Type B pancreatic cell (in vitro differentiated cells): ENCODE measurements at regions not wholly inside any gene's neighbourhood (a gene's known extent, or its start where the extent isn't known, plus 50 kb on each side); places are given as distances from the start of the nearest gene placed in this dataset.

Experiments
- DNase-seq: peaks from one replicate; pipeline ENCODE4 v3.0.0; 2021; ENCODE audit warnings: mixed read lengths; ENCODE audit not compliant: unreplicated experiment; ENCODE audit errors: extremely low spot score
- H3K27ac Mint-ChIP-seq: 2 replicates; pipeline ENCODE4 v1.8.0; 2021; ENCODE audit warnings: mild to moderate bottlenecking, mixed read lengths
- H3K27me3 Mint-ChIP-seq: 2 replicates; pipeline ENCODE4 v1.8.0; 2021; ENCODE audit warnings: mixed read lengths
- H3K36me3 Mint-ChIP-seq: 2 replicates; pipeline ENCODE4 v1.8.0; 2021; ENCODE audit warnings: mixed read lengths
- H3K4me1 Mint-ChIP-seq: one replicate; pipeline ENCODE4 v1.8.0; 2021; ENCODE audit warnings: mixed read lengths; ENCODE audit not compliant: unreplicated experiment
- H3K4me3 Mint-ChIP-seq: 2 replicates; pipeline ENCODE4 v1.8.0; 2021; ENCODE audit warnings: mild to moderate bottlenecking, mixed read lengths
- H3K9me3 Mint-ChIP-seq: 2 replicates; pipeline ENCODE4 v1.8.0; 2021; ENCODE audit warnings: mixed read lengths
- TF ChIP-seq, protein P1 (sequence below): fragments of 200-600 bp; sonication (generic); conservative IDR thresholded peaks from 2 replicates; pipeline ENCODE4 v1.5.0; 2021; ENCODE audit warnings: antibody characterized with exemption, mild to moderate bottlenecking

- Mint-ChIP-seq H3K27ac (no peak overlapping the region), H3K9me3 (no peaks in the 10 kb centered on the region)
Measured at GRCh38 chr13:105200181-105200580, 1335.3 kb downstream of the EFNB2 start.

GRCh38 chr13:105196052-105196451, 1339.4 kb downstream of the EFNB2 start:
- Mint-ChIP-seq H3K4me3 (no peak overlapping the region), H3K36me3 (no peaks in the 10 kb centered on the region), H3K4me1 (no peaks in the 10 kb centered on the region), H3K27ac (no peak overlapping the region), H3K27me3 (no peaks in the 10 kb centered on the region), H3K9me3 (no peaks in the 10 kb centered on the region)
- DNase-seq, result no peak
- TF ChIP-seq, protein P1, sequence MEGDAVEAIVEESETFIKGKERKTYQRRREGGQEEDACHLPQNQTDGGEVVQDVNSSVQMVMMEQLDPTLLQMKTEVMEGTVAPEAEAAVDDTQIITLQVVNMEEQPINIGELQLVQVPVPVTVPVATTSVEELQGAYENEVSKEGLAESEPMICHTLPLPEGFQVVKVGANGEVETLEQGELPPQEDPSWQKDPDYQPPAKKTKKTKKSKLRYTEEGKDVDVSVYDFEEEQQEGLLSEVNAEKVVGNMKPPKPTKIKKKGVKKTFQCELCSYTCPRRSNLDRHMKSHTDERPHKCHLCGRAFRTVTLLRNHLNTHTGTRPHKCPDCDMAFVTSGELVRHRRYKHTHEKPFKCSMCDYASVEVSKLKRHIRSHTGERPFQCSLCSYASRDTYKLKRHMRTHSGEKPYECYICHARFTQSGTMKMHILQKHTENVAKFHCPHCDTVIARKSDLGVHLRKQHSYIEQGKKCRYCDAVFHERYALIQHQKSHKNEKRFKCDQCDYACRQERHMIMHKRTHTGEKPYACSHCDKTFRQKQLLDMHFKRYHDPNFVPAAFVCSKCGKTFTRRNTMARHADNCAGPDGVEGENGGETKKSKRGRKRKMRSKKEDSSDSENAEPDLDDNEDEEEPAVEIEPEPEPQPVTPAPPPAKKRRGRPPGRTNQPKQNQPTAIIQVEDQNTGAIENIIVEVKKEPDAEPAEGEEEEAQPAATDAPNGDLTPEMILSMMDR, result no peak

More at GRCh38 chr13:105200181-105200580, 1335.3 kb downstream of the EFNB2 start:
- H3K27me3 Mint-ChIP-seq, result no peaks in the 10 kb centered on the region
- no peaks in the 10 kb centered on the region for H3K36me3 Mint-ChIP-seq
- DNase-seq, result no peak
- H3K4me3 Mint-ChIP-seq, result no peak overlapping the region
- H3K4me1 Mint-ChIP-seq, result no peaks in the 10 kb centered on the region
- TF ChIP-seq, protein P1, result no peak

DNA sequence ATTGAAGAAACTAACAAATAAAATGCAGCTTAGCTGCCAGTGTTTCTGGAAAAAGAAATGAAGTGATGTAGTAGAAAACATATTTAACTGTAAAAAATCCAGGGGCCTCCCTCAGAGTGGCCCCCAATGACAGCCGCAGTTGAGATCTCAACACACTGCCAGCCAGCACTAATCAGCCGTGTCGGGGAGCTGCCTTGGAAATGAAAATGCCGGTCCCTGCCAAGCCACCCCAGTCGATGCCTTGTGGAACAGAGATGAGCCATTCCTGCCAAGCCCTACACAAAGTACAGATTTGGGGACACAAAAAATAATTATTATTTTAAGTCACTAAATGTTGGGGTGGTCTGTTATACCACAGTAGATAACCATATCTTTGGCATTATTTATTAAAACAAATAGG, 1342.4 kb downstream of the EFNB2 start:
- no peak overlapping the region for H3K27ac Mint-ChIP-seq
- H3K36me3 Mint-ChIP-seq, result no peaks in the 10 kb centered on the region
- H3K9me3 Mint-ChIP-seq, result no peaks in the 10 kb centered on the region
- TF ChIP-seq, protein P1, result no peak
- no peaks in the 10 kb centered on the region for H3K27me3 Mint-ChIP-seq
- no peak for DNase-seq
- no peaks in the 10 kb centered on the region for H3K4me1 Mint-ChIP-seq
- no peak overlapping the region for H3K4me3 Mint-ChIP-seq

DNA sequence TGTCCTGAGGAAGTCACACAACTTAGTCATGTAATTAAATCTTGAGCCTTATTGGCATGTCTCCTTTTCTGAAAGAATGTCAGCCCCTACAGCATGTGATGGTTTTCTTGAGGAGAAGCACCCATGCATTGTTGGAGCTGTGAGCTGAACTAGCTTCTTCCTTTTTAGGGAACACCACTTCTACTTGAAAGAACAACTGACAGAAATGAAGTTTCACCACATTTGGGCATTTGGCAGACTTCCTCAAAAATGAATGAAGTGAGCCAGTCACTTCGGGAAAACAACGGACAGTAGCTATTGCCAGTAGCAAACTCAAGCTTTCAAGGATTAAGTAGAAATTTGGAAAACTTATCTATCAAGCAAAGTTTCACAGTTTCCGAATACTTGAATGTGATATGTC, 1351.3 kb downstream of the EFNB2 start:
- no peak overlapping the region for H3K4me3 Mint-ChIP-seq
- H3K36me3 Mint-ChIP-seq, result no peaks in the 10 kb centered on the region
- TF ChIP-seq, protein P1, result no peak
- no peaks in the 10 kb centered on the region for H3K27me3 Mint-ChIP-seq
- no peak overlapping the region for H3K27ac Mint-ChIP-seq
- DNase-seq, result no peak
- no peaks in the 10 kb centered on the region for H3K9me3 Mint-ChIP-seq
- H3K4me1 Mint-ChIP-seq, result no peaks in the 10 kb centered on the region

GRCh38 chr13:105177265-105177900, 1358.1 kb downstream of the EFNB2 start:
- TF ChIP-seq, protein P1, result no peak
- no peaks in the 10 kb centered on the region for H3K4me1 Mint-ChIP-seq
- H3K27ac Mint-ChIP-seq, result no peak overlapping the region
- no peaks in the 10 kb centered on the region for H3K36me3 Mint-ChIP-seq
- H3K27me3 Mint-ChIP-seq, result no peaks in the 10 kb centered on the region
- H3K4me3 Mint-ChIP-seq, result no peak overlapping the region
- no peaks in the 10 kb centered on the region for H3K9me3 Mint-ChIP-seq
- no peak for DNase-seq

DNA sequence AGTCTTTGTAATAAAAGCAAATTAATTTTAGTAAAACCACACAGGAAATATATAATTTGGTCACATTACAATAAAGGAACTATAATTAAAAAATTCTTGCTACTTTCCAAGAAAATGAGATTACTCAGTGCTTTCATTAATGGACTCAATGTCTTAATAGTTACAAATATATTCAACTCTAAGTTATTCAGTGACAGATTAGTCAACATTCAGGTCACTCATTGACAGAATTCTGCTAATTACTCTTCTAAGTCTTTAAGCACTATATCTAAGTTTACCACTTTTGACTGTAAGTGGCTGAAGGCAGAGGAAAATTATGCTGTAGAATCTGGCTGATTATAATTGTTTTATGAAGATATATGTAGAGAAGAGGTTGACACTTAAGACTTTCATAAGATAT, 1365.0 kb downstream of the EFNB2 start:
- Mint-ChIP-seq H3K4me3 (no peak overlapping the region), H3K36me3 (no peaks in the 10 kb centered on the region), H3K27me3 (no peaks in the 10 kb centered on the region), H3K4me1 (no peaks in the 10 kb centered on the region), H3K9me3 (no peaks in the 10 kb centered on the region), H3K27ac (no peak overlapping the region)
- DNase-seq, result no peak
- TF ChIP-seq, protein P1, result no peak
